ENCODE measurements at regions not wholly inside any gene's neighbourhood (a gene's known extent, or its start where the extent isn't known, plus 50 kb on each side); places are given as distances from the start of the nearest gene placed in this dataset.
A peak's percentile ranks its signal among the peaks of the same experiment; 100 is the strongest.
"Not testable (repeated sequence)": the region's sequence is repeated elsewhere in the genome, so short reads cannot be mapped to it uniquely, and the experiment has no call there.

DNA sequence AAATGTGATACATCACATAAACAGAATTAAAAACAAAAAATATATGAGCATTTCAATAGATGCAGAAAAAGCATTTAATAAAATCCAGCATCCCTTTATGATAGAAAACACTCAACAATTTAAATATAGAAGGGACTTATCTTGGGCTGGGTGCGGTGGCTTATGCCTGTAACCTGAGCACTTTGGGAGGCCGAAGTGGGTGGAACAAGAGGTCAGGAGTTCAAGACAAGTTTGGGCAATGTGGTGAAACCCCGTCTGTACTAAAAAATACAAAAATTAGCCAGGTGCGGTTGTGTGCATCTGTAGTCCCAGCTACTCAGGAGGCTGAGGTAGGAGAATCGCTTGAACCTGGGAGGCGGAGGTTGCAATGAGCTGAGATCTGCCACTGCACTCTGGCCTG lies 409.1 kb downstream of the ICE1 start:
- DNase-seq = not testable (repeated sequence)

DNA sequence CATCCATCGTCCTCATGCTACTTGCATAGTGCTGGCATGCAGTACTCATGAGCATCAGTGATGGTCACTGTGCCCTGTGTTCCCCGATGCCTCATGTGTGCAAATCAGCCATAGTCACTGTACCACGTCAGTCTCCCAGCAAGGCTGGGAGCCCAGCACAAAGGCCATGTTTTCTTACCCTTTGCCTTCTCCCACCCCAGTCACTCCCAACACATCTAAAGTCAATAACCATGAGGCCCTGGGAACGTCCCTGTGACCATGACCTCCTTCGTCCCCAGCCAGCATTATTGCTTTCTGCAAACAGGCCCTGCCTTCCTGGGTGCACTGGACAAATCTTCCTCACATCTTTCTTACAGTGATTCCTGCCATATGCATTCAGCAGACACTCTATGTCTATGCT lies 406.1 kb downstream of the ICE1 start:
- DNase-seq = no peak

DNA sequence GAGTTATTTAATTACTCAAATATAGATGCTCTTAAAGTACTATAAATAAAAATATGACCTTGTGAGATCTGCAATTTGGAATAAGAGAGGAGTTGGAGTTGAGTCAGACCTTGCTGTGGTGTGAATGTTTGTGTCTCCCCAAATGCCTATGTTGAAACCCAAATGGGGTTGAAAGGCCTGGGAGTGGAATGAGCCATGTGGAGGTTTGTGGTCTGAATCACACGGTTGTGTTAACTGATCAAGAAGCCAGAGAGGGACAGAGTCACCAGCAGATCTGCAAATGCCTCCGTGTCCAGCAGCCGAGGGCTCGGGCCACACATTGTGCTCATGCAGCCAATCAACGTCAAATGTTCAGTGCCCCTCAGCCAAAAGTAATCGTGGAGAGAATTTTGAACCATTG lies 404.4 kb downstream of the ICE1 start:
- peak; percentile 12 for DNase-seq

DNA sequence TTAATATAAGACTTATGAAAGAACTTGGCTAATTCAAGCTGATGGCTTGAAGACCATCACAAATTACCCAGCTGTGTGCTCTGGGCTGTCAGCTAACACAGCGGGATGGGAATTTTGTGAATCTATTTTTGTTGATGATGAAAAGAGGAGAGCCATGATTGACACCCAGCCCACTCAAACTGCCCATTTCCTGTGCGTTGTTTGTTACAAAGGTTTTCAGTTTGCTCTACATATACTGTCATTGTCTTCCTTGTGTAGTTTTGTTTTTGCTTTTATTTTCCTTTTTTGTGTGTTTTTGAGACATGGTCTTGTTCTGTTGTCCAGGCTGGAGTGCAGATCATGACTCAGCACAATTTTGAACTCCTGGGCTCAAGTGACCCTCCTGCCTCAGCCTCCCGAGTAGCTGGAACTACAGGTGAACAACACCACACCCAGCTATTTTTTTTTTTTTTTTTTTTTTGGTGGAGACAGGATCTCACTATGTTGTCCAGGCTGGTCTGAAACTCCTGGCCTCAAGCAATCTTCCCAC lies 400.3 kb downstream of the ICE1 start:
- no peak for DNase-seq

DNA sequence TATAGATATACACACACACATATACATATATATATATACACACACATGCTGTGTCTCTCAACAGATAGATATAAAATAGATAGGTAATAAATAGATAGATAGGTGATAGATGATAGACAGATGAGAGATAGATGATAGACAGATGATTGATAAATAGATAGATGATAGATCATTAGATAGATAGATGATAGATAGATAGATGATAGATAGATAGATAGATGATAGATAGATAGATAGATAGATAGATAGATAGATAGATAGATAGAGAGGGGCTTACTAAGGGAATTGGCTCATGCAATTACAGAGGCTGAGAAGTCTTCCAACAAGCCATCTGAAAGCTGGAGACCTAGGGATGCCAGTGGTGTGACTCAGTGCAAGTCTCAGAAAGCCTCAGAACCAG lies 394.5 kb downstream of the ICE1 start:
- DNase-seq = no peak

DNA sequence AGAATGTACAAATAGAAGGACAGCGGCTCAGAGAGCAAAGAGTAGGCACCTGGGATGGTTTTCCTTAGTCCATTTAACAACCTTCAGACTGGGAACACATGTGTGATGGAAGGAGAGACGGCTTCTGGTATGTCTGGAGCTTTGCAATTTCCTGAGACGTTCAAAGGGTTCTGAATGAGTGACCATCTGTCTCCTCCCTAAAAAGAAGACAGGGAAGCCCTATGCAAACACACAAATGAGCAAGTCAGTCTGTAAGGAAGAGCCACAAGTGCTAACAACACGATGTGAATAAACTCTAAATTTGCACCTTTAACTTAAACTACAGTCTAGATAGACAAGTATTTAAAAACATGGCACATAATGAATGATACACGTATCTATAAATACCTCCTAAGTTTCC lies 391.0 kb downstream of the ICE1 start:
- no peak for DNase-seq

DNA sequence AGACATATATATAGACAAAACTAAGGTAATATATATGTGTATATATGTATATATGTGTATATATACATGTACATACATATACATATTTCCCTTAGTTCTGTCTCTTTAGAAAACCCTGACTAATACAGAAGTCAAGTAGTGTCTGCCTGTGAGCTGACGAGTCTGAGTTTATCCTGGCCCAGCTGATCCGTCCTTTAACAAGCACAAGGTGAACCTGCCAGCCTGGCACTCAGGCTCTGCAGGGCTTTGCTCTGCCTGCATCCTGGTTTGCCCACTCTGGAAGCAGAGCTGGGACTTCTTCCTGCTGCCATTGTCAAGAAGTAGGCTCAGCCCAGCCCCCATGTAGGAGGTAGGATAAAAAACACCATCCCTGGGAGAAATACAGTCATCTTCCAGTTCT lies 388.0 kb downstream of the ICE1 start:
- DNase-seq = no peak

DNA sequence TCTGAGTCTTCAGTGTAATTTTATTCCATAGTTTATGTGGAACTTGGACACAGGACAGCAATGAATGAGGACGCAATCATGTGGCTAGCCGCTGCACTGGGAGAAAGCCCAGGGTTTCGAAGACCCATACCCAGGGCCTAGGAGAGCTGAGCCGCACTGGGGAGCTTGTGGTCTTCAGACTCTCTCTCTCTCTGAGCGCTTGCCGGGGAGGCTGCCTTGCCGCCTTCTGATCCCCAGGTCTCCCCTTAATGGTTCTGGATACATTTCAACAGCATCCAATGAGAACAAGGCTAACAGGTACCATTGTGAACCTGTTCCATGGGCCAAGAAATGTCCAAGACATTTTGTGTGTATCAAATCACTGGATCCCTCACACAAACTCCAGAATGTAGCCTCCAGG lies 383.4 kb downstream of the ICE1 start:
- no peak for DNase-seq

DNA sequence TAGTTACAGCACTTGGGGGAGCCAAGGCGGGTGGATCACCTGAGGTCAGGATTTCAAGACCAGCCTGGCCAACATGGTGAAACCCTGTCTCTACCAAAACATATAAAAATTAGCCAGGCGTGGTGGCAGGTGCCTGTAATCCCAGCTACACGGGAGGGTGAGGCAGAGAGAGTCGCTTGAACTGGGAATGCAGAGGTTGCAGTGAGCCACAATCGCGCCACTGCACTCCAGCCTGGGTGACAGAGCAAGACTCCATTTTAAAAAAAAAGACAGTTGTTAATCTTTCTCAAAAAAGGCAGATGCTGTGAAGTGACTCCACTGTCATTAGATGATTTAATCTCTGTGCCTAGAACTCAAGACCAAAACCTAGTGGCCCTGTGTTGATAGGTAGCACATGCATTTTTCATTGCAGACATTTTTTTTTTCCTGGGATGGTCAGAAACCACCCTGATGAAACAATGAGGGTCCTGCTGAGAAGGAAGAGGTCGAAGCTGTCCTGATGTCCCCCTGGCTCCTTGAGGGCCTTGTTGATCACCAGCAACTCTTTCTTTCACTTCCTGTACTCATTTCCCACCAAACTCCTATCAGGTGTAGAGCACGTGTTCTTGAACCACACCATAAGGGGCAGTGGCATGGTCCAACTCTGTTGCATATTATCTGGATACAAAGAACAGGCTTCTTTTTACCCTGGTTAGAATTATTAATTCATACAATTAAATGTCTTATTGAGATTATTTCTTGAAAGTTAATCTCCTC lies 382.2 kb downstream of the ICE1 start:
- DNase-seq = no peak

DNA sequence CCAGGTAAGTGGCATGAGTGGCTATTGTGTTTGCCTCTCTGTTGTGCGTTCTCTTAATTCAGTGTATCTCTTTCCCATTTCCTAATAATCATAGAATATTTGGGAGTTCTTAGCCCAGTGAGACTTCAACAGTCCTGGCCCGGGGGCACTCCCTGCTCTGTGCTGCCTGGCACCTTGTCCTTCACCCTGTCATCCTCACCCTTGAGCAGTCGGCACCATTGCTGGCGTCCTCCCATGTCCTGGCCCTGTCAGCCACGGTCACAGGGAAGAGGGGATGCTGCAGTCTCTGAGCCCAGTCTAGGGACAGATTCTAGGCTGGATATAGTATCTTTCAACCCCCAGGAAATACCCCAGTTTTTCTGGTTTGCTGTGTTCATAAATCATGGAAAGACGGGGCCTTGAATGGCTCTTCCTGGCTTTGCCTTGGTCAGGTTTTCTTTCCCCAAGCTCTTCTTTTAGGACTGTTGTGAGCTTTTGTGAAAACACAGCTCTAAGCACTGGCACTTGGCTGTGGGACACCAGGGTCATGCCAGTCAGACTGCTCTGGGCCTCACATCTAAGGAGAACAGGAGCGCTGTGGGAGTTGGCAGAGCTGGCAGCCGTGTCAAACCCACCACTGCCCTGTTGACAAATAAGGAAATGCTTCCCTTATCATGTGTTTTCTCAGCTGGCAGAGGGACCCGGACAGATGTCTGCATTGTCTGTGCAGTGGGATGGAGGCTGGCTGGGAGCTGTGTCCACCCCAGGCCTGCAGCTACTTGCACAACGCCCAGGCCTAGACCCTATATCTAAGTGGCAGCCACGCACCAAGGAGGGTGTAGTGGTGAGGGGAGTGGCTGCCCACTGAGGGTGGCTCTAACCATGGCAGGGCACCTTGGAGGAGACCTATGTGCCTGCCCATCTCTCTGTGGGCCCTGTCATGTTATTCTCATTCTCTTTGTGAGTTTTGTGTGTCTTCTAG lies 378.6 kb downstream of the ICE1 start:
- no peak for DNase-seq

DNA sequence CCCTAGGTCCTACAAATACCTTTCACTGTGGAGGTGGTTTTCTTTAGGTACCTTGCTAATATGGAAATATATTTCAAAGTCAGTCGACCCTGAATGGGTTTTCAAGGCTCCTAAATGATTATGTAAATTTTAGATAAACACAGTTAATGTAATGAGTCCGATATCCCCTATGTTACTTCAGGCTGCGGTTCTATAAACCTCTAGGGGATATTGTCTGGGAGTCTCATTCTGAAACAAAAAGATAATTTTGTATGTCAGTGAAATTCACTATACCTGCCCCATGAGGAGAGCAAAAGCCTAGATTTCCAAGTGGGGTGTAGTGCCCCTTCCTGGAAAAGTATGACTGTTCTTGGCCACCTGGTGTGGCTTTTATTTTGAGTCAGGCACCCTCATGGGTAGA lies 377.3 kb downstream of the ICE1 start:
- no peak for DNase-seq

DNA sequence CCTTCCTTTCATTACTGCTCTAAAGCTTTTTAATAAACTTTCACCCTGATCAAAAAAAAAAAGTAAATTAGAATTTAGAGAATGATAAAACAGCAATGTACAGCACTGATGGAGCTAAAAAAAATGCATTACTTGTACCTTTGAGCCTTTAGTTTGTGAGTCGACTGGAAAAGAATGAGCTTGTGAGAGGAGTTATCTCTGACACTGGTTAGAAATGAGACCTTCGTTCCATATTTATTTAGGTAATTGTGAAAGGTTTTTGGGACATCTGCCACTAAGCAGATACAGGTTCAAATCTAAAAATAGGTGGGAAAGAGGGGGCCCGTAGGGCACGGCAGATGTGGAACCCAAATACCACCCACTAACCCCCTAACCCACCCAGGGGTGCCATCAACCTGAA lies 376.8 kb downstream of the ICE1 start:
- DNase-seq = no peak

DNA sequence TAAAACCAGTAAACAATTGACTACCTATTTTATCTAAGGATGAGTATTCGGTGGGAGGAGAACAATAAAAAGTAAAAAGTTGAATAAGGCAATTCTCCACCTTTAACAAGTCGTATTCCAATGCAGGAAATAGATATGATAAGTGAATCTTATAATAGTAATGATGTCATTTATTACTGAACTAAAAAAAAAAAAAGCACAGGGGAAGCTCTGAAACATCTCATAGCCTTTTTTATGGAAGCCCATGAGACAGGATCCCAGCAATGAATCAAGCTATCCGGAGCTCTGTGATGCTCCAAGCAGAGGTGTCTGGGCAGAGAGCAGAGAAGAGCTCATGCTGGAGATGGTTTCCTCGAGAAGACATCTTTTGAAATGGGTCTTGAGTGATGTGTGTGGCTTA lies 376.0 kb downstream of the ICE1 start:
- no peak for DNase-seq

DNA sequence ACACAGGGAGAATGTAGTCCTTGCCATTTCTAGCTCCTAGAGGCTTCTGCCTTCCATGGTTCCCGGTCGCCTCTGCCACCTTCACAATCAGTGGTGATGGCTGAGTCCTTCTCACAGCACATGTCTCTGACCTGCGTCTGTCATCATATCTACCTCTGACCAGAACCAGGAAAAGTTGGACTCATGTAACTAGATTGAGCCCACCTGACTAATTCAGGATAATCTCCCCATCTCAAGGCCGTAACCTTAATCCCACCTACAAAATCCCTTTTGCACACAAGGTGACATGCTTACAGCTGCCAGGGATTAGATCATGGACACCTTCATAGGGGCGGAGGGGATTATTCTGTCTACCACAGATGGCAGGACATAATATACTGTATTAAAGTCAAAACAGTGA lies 375.6 kb downstream of the ICE1 start:
- no peak for DNase-seq

DNA sequence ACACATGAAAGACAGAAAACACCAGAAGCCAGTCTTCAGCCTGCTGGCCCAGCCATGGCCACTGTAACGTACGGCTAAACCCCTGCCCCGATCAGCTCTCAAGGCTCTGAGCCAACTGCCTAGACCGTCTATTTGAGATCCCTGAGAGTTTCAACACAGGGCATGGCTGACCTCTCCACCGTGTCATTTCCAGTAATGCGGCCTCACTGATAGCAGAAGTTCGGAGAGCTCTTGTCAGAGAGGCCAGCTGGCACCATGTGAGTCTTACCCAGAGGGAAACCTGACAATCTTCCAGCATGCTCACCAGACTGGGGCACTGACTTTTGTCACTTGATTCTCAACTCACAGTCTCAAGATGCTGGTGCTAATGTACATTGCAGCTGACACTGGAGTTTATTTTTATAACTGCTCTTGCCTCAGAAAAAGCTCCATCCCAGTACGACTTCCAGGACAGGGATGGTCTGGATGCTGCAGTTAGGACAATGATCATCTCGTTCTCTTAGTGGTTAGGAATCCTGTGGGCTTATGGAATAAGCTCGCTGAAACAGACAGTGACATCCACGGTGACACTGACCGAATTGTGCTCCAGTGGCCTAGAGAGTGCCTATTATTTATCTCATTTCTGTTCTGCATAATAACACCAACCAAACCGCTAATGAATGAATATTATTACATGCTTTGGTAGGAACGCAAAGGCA lies 372.7 kb downstream of the ICE1 start:
- DNase-seq = no peak

DNA sequence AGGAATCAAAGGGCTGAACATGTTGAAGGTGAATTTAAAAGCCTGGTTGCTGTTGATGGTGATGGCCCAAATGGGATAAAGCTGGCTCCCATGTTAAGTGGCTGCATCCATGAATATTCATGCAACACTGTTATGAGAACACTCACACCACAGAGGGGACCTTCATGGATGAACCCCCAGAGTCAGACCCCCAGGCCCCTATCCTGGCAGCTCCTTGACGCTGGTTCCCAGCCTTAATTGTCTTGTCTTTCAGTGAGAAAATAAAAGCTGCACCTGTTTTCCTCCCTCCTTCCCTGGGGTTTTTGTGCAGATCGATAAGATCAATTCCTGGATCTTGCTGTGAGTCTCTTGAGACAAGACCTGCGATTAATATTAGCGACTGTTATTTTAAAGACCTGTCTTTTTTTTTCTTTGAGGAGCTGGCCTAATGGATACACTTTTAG lies 371.7 kb downstream of the ICE1 start:
- DNase-seq = no peak

DNA sequence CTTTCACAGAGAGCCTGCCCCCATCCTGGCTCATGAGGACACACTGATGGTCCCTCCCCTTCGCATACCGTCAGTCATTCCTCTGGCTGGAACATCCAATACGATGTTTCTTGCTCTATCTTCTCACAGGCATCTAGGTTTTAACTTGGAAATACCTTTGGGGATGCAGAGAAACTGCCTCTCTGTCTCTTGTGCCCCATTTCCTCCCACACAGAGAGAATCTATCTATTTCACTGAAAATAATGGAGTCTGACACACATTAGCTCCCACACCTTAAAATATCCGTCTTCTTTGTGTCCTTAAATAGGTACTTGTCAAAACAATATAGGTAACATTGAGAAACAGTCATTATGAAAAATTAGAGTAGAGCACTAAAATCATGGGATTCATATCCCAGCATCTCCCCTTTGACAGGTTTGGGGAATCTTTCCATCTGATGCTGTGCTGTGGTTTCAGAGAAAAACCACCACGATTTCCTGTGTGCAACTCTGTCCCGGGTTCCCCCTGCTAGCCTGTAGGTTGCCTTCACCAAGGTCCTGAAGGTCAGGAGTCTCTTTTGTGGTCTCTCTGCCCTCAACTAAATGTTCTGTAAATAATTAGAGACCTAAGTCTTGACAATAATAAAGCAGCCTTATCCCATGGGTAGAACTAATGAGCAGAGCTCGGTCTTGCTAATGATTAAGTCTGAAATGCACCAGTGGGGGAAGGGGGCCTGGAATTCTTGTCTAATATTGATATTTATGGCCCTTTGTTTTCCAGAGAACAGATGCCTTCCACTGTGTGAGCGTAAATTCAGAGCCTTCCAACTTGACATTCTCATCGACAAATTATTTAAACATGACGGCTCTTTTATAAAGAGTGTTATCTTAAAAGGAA lies 371.0 kb downstream of the ICE1 start:
- DNase-seq = no peak

DNA sequence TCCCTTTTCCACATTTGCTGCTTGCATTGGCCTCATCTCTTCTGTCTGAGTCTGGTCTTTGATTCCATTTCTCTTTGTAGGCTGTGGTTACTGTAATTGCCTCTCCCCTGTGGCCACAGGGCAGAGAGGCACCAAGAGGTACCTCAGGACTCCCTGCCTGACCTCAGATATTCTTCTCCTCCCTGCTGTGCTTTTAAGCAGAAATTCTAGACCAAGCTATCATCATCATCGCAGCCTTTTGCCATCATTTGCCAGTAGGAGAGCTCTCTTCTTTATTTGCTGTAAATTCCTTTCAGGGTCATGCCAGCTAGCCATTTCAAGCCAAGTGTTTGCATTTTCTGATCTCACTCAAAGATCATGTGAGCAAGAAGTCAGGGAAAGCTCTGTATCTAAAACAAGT lies 369.6 kb downstream of the ICE1 start:
- no peak for DNase-seq

DNA sequence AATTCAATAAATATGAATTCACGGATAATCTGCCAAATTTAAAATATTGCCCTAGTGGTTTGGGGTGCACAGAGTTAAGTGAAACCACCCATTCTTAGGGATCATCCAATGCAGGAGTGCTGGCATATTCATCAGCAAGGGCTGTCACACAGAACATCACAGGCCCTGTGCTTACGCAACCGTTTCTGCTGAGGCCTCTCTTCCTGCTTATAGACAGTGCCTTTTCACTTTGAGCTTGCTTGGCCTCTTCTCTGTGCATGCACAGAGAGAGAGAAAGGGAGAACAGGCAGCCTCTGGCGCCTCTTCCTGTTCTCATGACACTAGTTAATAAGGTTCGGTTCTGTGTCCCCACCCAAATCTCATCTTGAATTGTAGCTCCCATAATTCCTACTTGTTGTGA lies 366.3 kb downstream of the ICE1 start:
- no peak for DNase-seq

DNA sequence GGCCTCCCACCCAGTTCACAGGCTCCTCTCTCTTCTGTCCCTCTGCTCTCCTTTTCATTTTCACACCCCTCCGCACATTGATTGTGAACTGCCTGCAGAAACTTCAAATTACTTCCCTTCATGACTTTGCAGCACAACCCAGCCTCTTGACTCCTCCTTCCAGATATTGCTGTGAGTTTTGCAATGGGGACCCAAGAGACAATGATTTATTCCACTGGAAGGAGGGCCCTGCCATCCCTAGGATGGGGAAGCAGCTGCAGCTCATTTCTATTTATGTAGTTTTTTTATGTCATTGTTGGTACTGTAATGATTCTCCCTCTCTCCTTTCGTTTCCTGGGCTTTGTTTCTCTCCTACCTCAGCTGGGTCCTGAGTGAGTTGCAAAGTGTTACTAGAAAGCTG lies 364.9 kb downstream of the ICE1 start:
- DNase-seq = no peak

DNA sequence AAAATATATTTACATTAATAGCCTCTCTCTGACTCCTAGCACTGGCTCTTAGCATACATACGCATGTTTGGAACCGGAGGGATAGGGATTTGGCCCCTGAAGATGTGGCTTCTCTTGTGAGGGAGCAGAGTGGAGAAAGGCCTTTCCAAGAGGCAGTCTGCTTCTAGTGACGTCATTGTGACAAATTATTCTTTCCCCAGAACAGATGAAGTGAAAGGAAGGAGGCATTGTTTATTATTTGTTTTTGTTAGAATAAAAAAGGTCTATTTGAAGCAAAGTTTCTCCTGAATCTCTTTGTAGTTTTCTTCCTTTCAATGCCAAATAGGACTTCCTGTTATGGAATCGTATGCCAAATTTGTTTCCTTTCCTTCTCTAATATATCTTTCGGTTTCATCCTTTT lies 361.6 kb downstream of the ICE1 start:
- DNase-seq = no peak

DNA sequence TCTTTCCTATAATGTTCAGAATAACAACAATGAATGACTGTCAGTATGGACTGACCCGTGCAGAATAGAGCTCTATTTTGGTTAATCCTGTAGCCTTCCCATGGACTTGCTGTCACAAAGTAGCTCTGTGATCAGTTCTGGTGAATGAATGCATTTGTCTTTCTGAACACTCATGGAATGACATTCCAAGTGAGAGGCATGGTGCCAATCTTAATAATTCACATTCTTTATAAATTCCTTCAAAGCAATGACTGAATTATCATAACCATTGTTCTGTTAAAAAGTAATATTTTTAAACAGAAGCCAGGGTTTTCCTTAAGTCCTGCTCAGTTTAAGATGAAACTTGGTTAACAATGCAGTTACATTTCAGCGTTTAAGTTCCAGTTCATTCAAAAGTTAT lies 360.5 kb downstream of the ICE1 start:
- no peak for DNase-seq

Data from fibroblast of skin of right biceps (primary cell).